Esophagus mucosa (tissue), 1 donor: ENCODE measurements at regions not wholly inside any gene's neighbourhood (a gene's known extent, or its start where the extent isn't known, plus 50 kb on each side); places are given as distances from the start of the nearest gene placed in this dataset.

ENCODE experiments used
- ATAC-seq: fragments of 200-7000 bp; cut with Tn5 transposase; one replicate; pipeline ENCODE4 v1.9.1; 2020
- donor health status: DM: yes; HTN: yes; CAD: no.

- ATAC-seq, result no peak
These were observed 311.6 kb downstream of the FOXL1 start for GRCh38 chr16:86889974-86890373.

GRCh38 chr16:86891121-86891520, 312.8 kb downstream of the FOXL1 start:
- ATAC-seq, result no peak

DNA sequence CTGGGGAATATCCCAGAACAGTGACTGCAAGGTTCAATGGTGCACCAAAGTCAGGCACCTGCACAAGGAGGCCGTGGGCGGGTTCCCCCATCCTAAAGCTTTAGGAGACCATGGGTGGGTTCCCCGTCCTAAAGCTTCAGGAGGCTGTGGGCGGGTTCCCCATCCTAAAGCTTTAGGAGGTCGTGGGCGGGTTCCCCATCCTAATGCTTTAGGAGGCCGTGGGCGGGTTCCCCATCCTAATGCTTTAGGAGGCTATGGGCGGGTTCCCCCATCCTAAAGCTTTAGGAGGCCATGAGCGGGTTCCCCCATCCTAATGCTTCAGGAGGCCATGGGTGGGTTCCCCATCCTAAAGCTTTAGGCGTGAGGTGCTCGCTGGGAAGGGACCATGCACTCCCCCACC, 313.3 kb downstream of the FOXL1 start:
- no peak for ATAC-seq

DNA sequence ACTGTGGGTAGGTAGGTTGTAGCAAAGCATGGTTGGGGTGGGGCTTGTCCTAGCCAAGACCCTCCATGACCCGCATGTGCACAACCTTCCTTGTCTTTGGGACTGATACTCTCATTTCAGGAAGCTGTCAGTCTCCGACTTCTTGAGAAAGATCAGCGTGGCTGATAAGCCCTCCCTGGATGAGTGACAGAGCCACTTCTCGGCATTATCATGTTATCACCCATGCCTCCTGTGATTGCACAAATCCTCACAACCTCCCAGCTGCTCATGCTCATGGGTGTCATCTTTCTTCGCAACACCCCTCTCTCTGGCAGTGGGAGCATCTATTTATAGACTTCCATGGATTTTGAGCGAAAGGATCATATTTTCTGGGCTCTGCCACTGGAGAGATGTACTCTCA, 314.2 kb downstream of the FOXL1 start:
- ATAC-seq, result no peak

- ATAC-seq, result no peak
These were observed 315.2 kb downstream of the FOXL1 start for GRCh38 chr16:86893506-86893905.

DNA sequence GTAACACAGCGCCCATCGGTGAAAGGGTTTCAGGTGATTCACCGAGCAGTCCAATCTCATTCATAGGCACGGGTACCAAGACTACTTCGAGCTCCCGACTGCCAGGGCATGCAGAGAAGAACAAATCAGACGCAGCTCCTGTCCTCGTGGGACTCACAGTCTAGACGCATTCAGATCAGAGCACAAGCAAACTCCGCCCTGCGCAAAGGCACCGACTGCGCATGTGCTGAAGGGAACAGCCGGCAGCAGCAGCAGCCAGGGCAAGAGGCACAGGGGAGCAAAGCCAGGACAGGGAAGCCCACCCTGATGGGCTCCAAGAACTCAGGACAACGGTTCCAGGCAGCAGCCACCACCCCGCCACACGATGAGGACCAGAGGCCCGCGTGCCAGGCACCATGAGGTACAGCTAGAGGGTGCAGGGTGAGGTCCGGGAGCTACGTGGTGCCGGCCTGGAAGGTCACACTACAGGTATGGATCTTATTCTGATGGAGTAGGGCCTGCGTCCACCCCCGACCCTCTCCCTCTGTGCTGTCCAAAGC, 315.7 kb downstream of the FOXL1 start:
- ATAC-seq, result no peak

GRCh38 chr16:86894925-86895324, 316.6 kb downstream of the FOXL1 start:
- ATAC-seq, result no peak

DNA sequence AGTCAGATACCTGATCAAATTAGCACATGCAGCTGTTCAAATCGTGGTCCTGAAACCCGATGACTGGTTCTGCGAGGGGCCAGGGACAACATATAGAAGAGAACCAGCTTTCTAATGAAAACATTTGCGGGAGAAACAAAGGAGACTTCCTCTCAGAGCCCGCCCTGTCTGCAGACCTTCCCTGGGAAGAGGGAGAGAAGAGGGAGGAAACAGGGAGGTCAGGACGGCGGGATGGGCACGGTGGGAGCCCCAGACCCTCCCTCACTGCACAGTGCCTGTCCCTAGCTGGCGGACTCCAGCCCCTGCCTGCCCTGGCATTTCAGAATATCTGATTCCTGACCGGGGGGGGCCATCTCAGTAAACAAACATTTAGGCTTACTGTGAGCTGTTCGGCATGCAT, 317.3 kb downstream of the FOXL1 start:
- no peak for ATAC-seq

- no peak for ATAC-seq
These were observed 318.6 kb downstream of the FOXL1 start for GRCh38 chr16:86896976-86897375.

- no peak for ATAC-seq
These were observed 319.1 kb downstream of the FOXL1 start for GRCh38 chr16:86897486-86897885.

DNA sequence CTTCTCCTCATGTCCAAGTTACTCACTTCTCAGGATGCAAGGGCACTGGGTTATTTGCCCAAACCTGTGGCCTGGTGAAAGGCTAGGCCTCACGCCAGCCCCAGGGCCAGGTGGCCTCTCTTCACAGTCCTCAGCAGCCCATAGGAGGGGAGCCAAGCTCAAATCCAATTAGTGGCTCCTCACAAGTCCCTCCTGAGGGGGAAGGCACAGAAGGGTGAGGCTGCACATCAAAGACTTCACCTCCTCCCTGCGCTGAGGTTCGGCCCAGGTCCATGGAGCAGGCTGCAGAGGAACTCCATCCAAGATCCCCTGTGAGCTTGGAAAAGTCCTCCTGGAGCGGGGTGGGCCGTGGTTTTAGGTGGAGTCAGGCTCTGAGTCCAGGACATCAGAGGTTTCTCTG, 320.0 kb downstream of the FOXL1 start:
- ATAC-seq, result no peak

GRCh38 chr16:86899151-86899550, 320.8 kb downstream of the FOXL1 start:
- no peak for ATAC-seq

DNA sequence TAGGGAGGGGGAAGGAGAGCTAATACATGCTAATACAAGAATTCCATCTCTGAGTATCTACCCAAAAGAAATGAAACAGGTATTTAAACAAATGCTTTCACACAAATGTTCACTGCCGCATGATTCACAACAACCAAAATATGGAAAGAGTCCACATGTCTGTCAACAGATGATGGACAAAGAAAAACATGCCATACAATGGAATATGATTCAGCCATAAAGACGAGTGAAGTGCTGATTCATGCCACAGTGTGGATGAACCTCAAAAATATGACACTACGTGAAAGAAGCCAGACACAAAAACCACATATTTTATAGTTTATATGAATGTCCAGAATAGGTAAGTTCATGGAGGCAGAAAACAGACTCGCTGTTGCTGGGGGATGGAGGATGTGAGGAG, 321.4 kb downstream of the FOXL1 start:
- no peak for ATAC-seq

- ATAC-seq, result peak; percentile 44
These were observed 323.1 kb downstream of the FOXL1 start for GRCh38 chr16:86901483-86901882.

DNA sequence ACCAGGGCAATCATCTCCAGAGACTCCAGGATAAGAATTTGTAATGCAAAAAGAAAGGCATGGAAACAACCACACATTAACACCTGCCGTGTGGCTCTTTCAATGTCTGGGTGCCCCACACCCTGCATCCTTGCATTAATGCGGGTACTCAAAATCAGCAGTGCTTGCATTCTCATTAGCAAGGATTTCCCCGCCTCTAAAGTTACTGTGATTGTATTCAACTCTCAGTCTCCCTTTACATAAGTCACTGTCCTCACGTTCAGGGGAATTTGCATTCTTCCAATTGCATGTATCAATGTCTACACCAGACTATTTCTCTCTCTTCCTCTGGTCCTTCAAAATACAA, 324.3 kb downstream of the FOXL1 start:
- ATAC-seq, result no peak

GRCh38 chr16:86903068-86903467, 324.7 kb downstream of the FOXL1 start:
- ATAC-seq, result no peak

- no peak for ATAC-seq
These were observed 327.0 kb downstream of the FOXL1 start for GRCh38 chr16:86905302-86905701.

DNA sequence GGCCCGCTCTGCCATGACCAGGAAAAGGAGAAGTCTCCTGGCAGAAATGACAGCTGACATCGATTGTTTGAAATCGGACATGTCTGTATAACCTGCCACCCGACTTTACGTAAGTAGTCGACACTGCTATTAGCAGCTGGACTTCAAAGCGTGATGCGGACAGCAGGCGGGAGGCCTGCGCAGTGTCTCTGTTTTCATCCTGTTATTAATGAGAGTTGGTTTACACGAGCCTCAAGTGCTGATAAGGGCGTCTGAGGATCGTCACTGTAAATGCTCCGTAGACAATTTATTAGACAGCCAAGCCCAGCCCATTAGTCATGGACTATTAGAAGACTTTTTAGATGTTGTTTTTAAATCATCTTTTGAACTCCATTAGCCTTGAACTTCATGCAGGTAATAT, 328.3 kb downstream of the FOXL1 start:
- no peak for ATAC-seq

DNA sequence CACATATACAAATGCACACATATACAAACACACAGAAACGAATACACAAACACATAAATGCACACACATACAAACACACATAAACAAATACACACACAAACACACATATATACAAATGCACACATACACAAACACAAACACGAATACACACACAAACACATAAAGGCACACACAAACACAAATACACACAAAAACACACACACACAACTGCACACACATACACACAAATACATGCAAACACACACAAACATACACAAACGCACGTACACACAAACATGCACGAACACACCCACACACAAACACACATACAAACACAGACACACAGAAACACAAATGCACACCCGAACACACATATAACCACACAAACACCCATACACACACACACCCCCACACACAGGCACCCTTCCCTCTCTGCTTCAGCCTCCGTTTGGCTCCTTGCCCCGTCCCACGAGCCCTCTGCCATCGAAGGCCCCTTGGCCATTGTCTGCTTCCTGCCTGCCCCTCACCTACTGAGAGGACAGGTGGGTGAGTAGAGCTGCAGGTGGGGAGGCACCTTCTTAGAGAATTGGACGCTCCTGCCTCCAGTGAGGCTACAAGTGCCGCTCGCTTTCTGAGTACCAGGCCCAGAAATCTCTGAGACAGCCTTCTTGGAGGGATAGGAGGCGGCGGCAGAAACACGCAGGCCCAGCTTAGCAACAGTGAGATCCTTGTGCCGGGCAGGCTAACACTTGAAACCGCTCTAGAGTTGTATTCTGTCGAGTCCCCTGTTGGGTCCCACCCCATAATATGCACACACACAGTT, 331.2 kb downstream of the FOXL1 start:
- no peak for ATAC-seq

- no peak for ATAC-seq
These were observed 331.9 kb downstream of the FOXL1 start for GRCh38 chr16:86910161-86910769.

GRCh38 chr16:86911437-86911958, 333.1 kb downstream of the FOXL1 start:
- ATAC-seq, result no peak

DNA sequence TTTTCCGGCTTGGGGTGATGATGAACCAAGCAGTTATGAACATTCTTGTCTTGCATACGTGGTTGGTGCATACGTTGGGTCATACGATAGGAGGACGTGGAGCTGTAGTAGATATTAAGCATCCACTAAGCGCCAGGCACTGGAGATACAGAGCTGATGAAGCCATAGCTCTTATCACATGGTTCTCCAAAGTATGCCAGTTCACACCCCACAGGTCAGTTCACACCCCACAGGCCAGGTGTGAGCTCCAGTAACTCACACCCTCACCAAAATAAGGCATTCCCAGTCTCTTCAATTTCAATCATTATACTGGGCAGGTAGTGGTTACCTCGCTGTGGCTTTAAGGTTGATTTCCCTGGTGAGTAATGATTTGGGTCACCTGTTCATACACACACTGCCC, 335.5 kb downstream of the FOXL1 start:
- ATAC-seq, result no peak

GRCh38 chr16:86914876-86915717, 336.7 kb downstream of the FOXL1 start:
- ATAC-seq, result no peak
